ENCODE measurements at regions not wholly inside any gene's neighbourhood (a gene's known extent, or its start where the extent isn't known, plus 50 kb on each side); places are given as distances from the start of the nearest gene placed in this dataset.

- TF ChIP-seq CTCF (IDR thresholded peaks at IDR 0.05): no peak
- POLR2A ChIA-PET: no interaction called here
- H3K27ac Mint-ChIP-seq: no peak overlapping the region
- H3K27ac ChIP-seq (ENCODE audit: low read depth in 1 of 2, low read length in 2 of 2): no peak overlapping the region
- H3K36me3 ChIP-seq (ENCODE audit: insufficient read depth, low read length): no peaks in the 10 kb centered on the region
- H3K9me3 ChIP-seq (ENCODE audit: control insufficient read depth in 1 of 2, insufficient read depth in 1 of 2, low read length in 2 of 2): no peaks in the 10 kb centered on the region
- DNase-seq (no peak), ATAC-seq (ENCODE audit: poor library complexity) (no peak)
- no peaks in the 10 kb centered on the region for H3K27me3 Mint-ChIP-seq
- intact Hi-C loops (cut with DNase I, micrococcal nuclease): no loop called here
- no peaks in the 10 kb centered on the region for H3K27me3 ChIP-seq (ENCODE audit: control insufficient read depth in 1 of 2, insufficient read depth in 2 of 2, low read length in 2 of 2)
- no peaks in the 10 kb centered on the region for H3K4me1 ChIP-seq (ENCODE audit: insufficient read depth, low read length)
- no peaks in the 10 kb centered on the region for H3K4me1 Mint-ChIP-seq (ENCODE audit: low read depth)
- H3K4me3 Mint-ChIP-seq: no peak overlapping the region
- H3K36me3 Mint-ChIP-seq (ENCODE audit: low read depth): no peaks in the 10 kb centered on the region
- CTCF ChIA-PET: no interaction called here
- peaks cover 7% of the 10 kb centered on the region for H3K9me3 Mint-ChIP-seq
- no peak overlapping the region for H3K4me3 ChIP-seq (ENCODE audit: low read length)
Observed at GRCh38 chr2:83464444-83464843, 994.6 kb downstream of the SUCLG1 start.

- H3K4me1 Mint-ChIP-seq (ENCODE audit: low read depth): no peaks in the 10 kb centered on the region
- H3K9me3 ChIP-seq (ENCODE audit: control insufficient read depth in 1 of 2, insufficient read depth in 1 of 2, low read length in 2 of 2): no peaks in the 10 kb centered on the region
- H3K9me3 Mint-ChIP-seq: peaks cover 7% of the 10 kb centered on the region
- H3K36me3 ChIP-seq (ENCODE audit: insufficient read depth, low read length): no peaks in the 10 kb centered on the region
- no peaks in the 10 kb centered on the region for H3K36me3 Mint-ChIP-seq (ENCODE audit: low read depth)
- POLR2A ChIA-PET: no interaction called here
- intact Hi-C loops (cut with DNase I, micrococcal nuclease): no loop called here
- H3K4me1 ChIP-seq (ENCODE audit: insufficient read depth, low read length): no peaks in the 10 kb centered on the region
- H3K27ac ChIP-seq (ENCODE audit: low read depth in 1 of 2, low read length in 2 of 2): no peak overlapping the region
- H3K4me3 Mint-ChIP-seq: no peak overlapping the region
- CTCF ChIA-PET: no interaction called here
- H3K27me3 ChIP-seq (ENCODE audit: control insufficient read depth in 1 of 2, insufficient read depth in 2 of 2, low read length in 2 of 2): no peaks in the 10 kb centered on the region
- H3K4me3 ChIP-seq (ENCODE audit: low read length): no peak overlapping the region
- no peak overlapping the region for H3K27ac Mint-ChIP-seq
- H3K27me3 Mint-ChIP-seq: no peaks in the 10 kb centered on the region
- ATAC-seq (ENCODE audit: poor library complexity) (no peak), DNase-seq (no peak)
- TF ChIP-seq CTCF (IDR thresholded peaks at IDR 0.05): no peak
Observed at GRCh38 chr2:83462881-83463280, 996.2 kb downstream of the SUCLG1 start.

- Mint-ChIP-seq H3K4me1 (ENCODE audit: low read depth) (no peaks in the 10 kb centered on the region), H3K36me3 (ENCODE audit: low read depth) (no peaks in the 10 kb centered on the region), H3K27ac (no peak overlapping the region), H3K4me3 (no peak overlapping the region), H3K27me3 (no peaks in the 10 kb centered on the region), H3K9me3 (peaks cover 3% of the 10 kb centered on the region)
- Histone ChIP-seq H3K27me3 (ENCODE audit: control insufficient read depth in 1 of 2, insufficient read depth in 2 of 2, low read length in 2 of 2) (no peaks in the 10 kb centered on the region), H3K27ac (ENCODE audit: low read depth in 1 of 2, low read length in 2 of 2) (no peak overlapping the region), H3K4me3 (ENCODE audit: low read length) (no peak overlapping the region), H3K9me3 (ENCODE audit: control insufficient read depth in 1 of 2, insufficient read depth in 1 of 2, low read length in 2 of 2) (no peaks in the 10 kb centered on the region), H3K4me1 (ENCODE audit: insufficient read depth, low read length) (no peaks in the 10 kb centered on the region), H3K36me3 (ENCODE audit: insufficient read depth, low read length) (no peaks in the 10 kb centered on the region)
- POLR2A ChIA-PET: no interaction called here
- DNase-seq (no peak), ATAC-seq (ENCODE audit: poor library complexity) (no peak)
- TF ChIP-seq CTCF (IDR thresholded peaks at IDR 0.05): no peak
- CTCF ChIA-PET: no interaction called here
- intact Hi-C loops (cut with DNase I, micrococcal nuclease): no loop called here
Observed at GRCh38 chr2:83461135-83461534, 997.9 kb downstream of the SUCLG1 start.
